ENCODE measurements at regions not wholly inside any gene's neighbourhood (a gene's known extent, or its start where the extent isn't known, plus 50 kb on each side); places are given as distances from the start of the nearest gene placed in this dataset.

DNA sequence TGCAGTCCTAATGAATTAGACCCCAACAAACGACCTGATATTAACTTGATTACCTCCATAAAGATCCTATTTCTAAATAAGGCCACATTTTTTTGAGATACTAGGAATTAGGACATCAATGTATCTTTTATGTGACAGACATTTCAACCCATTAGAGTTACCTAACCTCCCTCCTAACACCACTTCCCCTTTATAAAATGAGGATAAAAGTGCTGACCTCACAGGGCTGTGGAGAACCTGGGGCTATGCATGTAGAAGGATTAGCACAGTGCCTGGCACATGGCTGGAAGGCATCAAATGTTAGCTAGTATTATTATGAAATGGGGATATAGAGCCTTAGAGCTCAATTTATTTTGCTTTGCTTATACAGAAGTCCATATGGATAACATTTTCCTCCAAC lies 53.5 kb upstream of the LRRN1 start:
- TF ChIP-seq, protein P1, sequence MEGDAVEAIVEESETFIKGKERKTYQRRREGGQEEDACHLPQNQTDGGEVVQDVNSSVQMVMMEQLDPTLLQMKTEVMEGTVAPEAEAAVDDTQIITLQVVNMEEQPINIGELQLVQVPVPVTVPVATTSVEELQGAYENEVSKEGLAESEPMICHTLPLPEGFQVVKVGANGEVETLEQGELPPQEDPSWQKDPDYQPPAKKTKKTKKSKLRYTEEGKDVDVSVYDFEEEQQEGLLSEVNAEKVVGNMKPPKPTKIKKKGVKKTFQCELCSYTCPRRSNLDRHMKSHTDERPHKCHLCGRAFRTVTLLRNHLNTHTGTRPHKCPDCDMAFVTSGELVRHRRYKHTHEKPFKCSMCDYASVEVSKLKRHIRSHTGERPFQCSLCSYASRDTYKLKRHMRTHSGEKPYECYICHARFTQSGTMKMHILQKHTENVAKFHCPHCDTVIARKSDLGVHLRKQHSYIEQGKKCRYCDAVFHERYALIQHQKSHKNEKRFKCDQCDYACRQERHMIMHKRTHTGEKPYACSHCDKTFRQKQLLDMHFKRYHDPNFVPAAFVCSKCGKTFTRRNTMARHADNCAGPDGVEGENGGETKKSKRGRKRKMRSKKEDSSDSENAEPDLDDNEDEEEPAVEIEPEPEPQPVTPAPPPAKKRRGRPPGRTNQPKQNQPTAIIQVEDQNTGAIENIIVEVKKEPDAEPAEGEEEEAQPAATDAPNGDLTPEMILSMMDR (conservative IDR thresholded peaks at IDR 0.05), result no peak
- no peak for TF ChIP-seq ZFX (IDR thresholded peaks at IDR 0.05)
- no peak overlapping the region for H3K27ac ChIP-seq

DNA sequence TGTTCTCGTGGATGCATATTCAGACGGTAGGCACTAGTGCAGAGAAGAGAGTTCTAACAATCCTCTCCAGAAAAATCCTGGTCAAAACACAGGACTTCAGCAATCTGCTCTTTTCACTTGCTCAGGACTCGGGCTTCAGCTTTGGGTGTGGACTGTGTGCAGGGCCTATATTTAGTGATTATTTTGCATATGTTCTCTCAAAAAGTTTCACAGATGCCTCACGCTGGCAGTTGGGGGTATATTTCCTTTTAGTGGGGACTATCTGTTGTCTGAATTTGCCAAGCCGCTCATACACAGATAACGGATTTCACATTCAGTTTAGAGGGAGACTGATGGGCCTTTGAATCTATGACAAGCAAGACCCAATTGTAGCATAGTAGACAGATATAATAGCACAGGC lies 54.4 kb upstream of the LRRN1 start:
- H3K27ac ChIP-seq, result no peak overlapping the region
- no peak for TF ChIP-seq ZFX (IDR thresholded peaks at IDR 0.05)
- TF ChIP-seq, protein P1 (conservative IDR thresholded peaks at IDR 0.05), result no peak

DNA sequence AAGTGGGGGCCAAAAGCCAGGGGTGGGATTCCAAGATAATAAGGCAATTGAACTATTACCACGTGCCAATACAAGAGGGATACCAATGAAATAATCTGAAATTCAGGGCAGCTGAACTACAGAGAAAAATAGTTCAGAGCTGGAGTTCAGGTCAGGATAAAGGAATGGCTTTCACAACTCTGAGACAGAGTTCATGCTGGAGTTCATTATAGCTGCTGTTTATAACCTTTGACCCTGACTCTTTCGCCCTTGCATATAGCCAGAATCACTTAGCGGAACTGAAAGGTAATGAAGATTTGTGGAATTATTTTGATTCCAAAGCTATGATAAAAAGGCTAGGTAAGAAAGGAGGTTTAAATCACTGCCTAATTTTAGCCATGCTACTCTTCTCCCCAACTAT lies 55.5 kb upstream of the LRRN1 start:
- TF ChIP-seq, protein P1 (conservative IDR thresholded peaks at IDR 0.05), result no peak
- TF ChIP-seq ZFX (IDR thresholded peaks at IDR 0.05), result no peak

DNA sequence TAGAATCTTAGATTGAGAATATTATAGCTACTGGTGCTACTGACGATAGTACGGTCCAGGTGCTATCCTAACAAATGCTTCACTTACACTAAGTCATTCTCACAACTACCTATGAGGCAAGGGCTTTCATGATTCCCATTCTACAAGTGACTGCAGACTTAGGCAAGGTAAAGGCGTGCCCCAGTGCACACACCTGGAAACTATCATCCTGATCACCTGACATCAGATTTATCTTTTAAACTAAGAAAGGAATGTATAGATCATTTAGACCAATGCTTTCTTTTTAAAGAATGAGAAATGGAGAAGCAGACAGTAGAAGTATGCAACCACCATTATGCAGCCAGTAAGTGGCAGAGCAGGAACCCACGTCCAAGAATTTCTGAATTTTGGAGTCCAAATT lies 59.2 kb upstream of the LRRN1 start:
- H3K27ac ChIP-seq, result no peak overlapping the region
- TF ChIP-seq, protein P1 (conservative IDR thresholded peaks at IDR 0.05), result no peak
- no peak for TF ChIP-seq ZFX (IDR thresholded peaks at IDR 0.05)

More for the DNA sequence above, 55.5 kb upstream of the LRRN1 start:
- no peak overlapping the region for H3K27ac ChIP-seq

DNA sequence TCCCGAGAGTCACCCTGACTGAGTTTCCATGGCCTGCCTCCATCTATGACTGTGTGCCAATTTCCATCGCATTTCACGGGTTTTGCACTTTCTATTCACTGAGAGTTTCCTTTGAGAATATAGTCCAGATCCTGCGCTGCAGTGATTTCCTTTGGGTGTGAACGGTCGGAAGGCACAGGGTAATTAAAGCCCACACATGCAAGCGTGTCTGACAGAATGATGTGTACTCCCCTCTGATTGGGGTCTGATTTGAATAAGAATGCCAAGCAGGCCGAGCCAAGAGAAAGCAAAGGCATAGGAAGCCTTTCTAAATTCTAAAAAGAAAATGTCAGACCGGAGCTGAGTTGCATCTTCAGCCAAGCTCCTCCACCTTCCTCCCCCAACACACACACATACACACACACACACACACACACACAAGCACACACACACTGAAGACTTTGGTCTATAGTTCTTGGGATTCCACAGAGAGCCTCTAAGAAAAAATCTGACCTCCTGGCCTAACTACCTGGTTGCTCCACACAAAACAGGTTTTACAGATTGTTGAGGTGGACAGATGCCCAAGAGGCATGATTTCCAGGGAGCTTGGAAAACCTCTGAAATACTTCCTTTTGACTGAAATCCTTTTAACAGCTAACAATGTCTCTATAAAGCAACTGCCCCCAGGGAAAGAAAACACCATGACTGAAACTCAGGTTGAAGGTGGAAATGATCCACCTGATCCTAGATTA lies 59.7 kb upstream of the LRRN1 start:
- no peak overlapping the region for H3K27ac ChIP-seq
- TF ChIP-seq, protein P1 (conservative IDR thresholded peaks at IDR 0.05), result no peak
- no peak for TF ChIP-seq ZFX (IDR thresholded peaks at IDR 0.05)

DNA sequence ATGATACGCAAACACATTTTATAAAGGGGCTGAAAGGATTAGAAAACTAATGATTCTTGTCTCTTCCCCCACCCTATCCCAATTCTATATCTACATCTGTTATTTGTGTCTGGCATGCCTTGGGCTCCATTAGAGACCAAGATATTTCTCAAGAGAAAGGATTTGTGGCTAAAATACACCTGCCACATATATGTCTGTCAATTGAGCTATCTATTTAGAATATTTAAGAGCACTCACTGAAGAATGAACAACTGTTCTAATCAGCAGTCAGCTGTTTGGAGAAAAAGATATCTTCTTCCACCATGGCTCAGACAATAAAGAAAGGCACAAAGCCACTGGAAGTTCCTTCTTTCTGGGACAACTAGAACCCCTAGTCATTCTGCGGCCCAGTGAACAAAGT lies 61.7 kb upstream of the LRRN1 start:
- no peak overlapping the region for H3K27ac ChIP-seq

DNA sequence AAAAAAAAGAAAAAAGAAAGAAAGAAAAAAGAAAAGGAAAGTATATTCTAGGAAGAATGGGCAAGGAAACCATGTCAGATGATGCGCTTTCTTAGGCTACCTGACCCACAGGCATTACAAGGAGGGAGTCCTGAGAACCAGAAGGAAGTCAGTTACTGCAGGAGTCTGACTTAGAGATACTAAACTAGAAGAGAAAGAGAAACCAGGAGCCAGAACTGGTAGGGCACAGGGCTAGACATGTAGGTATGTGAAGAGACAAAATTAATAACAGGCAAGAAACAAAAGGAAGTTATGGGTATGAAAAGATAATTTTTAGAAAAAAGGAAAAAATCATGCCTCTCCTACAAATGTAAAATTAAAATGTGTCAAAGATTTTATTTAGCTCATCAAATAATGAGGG lies 63.3 kb upstream of the LRRN1 start:
- no peak overlapping the region for H3K27ac ChIP-seq
- TF ChIP-seq, protein P1 (conservative IDR thresholded peaks at IDR 0.05), result no peak
- no peak for TF ChIP-seq ZFX (IDR thresholded peaks at IDR 0.05)

More for the DNA sequence above, 61.7 kb upstream of the LRRN1 start:
- TF ChIP-seq ZFX (IDR thresholded peaks at IDR 0.05), result no peak
- TF ChIP-seq, protein P1 (conservative IDR thresholded peaks at IDR 0.05), result no peak

All from C4-2B (cell line).